Central memory CD4-positive, alpha-beta T cell (primary cell): ENCODE measurements at regions not wholly inside any gene's neighbourhood (a gene's known extent, or its start where the extent isn't known, plus 50 kb on each side); places are given as distances from the start of the nearest gene placed in this dataset.

Experiments used
- DNase-seq: peaks from one replicate; pipeline ENCODE4 v3.0.0; 2022

- DNase-seq = no peak
Observed at GRCh38 chr3:107307205-107307604, 70.0 kb upstream of the CCDC54 start.

- no peak for DNase-seq
Observed at GRCh38 chr3:107308716-107309115, 68.5 kb upstream of the CCDC54 start.

DNA sequence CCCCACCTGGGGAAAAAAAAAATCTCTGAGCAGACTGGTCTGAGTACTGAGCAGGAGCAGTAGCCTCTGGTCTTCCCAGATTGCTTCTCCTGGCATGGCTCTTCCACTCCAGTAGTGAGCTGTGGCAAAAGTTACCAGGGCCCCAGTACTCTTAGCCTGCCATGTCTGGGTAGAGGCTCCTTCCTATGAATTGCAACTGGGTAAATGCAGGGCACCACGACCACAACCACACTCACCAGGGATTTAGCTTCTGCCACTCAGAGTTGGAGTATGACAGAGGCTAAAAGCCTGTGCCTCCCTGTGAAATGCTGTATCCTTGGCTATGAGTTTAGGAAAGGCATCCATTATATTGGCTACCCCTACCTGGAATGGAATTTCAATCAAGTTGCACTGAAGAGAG is 67.9 kb upstream of the CCDC54 start:
- DNase-seq = no peak

- DNase-seq = no peak
Observed at GRCh38 chr3:107313711-107314110, 63.5 kb upstream of the CCDC54 start.

DNA sequence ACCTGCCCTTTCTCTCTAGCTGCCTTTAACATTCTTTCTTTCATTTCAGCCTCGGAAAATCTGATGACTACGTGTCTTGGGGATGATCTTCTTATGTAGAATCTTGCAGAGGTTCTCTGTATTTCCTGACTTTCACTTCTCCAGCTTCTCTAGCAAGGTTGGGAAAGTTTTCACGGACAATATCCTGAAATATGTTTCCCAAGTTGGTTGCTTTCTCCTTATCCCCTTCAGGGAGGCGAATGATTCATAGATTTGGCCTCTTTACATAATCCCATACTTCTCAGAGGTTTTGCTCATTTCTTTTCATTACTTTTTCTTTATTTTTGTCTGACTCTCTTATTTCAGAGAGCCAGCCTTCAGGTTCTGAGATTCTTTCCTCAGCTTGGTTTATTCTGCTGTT is 62.1 kb upstream of the CCDC54 start:
- DNase-seq = no peak

DNA sequence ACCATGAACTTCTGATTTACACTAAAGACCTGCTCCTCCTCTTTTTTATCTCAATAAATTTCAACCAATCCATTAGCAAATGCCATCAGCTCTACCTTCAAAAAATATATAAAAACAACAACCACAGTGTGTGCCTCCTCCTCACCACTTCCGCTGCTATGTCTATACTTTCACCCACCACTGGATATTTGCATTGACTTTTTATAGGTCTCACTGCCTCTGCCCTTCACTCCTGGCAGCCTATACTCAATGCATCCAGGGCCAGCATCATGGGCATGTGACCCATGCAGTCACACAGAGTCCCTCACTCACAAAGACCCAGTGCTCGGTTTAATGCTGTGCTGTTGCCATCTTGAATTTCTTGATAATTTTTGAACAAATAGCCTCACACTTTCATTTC is 53.5 kb upstream of the CCDC54 start:
- DNase-seq = no peak

DNA sequence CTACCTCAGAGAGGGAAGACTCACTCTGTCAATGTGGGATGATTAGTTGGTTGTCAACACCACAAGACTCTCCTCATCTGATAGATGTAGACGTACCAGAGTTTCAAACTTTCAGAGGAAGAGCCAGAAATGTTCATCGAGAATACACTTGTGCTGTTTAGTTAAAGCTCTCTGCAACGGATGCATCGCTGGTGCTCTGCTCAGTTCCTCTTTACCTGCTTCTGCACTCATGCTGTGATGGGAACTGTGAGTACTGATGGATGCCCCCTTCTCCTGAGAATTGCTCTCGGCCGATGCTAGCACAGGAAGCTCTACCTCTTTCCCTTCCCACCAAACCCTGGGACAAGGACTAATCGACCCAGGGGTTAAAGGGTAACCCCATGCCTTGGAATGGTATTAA is 51.8 kb upstream of the CCDC54 start:
- no peak for DNase-seq
